OCI-LY7 (cell line): ENCODE measurements at regions not wholly inside any gene's neighbourhood (a gene's known extent, or its start where the extent isn't known, plus 50 kb on each side); places are given as distances from the start of the nearest gene placed in this dataset.

Source experiments
- CTCF ChIP-seq: fragments of 200-600 bp; sonication (generic); conservative IDR thresholded peaks from 2 replicates; pipeline ENCODE4 v1.5.1; 2014; ENCODE audit warnings: mild to moderate bottlenecking, antibody characterized with exemption, low read length, moderate library complexity, mixed read lengths
- EZH2phosphoT487 ChIP-seq: fragments of 200-600 bp; sonication (generic); IDR thresholded peaks from 2 replicates; pipeline ENCODE4 v1.6.1; 2018; ENCODE audit warnings: low read depth, borderline replicate concordance, mild to moderate bottlenecking, mixed run types, antibody characterized with exemption, low read length, moderate library complexity, mixed read lengths

DNA sequence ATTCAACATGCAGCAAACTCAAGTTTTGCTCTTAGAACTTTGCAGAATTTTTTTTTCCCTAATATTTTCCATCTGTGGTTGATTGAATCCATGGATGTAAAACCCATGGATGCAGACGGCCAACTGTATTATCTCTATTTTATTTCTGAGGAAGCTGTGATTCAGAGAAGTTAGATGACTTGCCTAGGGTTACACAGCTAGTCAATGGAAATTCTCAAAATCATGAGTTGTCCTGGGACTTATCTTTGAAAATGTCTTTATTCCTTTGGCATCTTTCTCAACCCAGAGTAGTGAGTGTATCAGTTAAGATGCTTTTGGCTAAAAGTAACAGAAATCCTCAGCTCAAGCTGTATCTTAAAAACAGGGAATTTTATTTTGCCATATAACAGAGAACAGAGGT, 107.9 kb upstream of the GALNT15 start:
- TF ChIP-seq CTCF (no peak), EZH2phosphoT487 (no peak)
